ENCODE measurements at regions not wholly inside any gene's neighbourhood (a gene's known extent, or its start where the extent isn't known, plus 50 kb on each side); places are given as distances from the start of the nearest gene placed in this dataset.

DNA sequence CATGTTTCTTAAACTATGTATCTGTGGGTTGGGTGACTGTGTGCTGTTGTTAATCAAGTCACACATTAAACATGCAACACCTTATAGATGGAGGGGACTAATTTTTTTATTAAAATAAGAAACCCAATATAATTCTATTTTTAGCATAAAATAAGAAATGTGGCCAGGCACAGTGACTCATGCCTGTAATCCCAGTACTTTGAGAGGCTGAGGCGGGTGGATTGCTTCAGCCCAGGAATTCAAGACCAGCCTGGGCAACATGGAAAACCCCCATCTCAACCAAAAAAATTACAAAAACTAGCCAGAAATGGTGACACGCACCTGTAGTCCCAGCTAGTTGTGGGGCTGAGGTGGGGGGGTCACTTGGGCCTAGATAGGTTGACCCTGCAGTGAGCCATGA lies 1021.0 kb downstream of the EPHA3 start:
- H3K4me1 ChIP-seq (ENCODE audit: control insufficient read depth, insufficient read depth, low read length) = no peaks in the 10 kb centered on the region
- H3K27ac ChIP-seq (ENCODE audit: extremely low read depth, low read depth, low read length) = no peak overlapping the region
- H3K36me3 ChIP-seq (ENCODE audit: control insufficient read depth in 2 of 2, insufficient read depth in 1 of 2, low read length in 2 of 2) = no peaks in the 10 kb centered on the region
- no peak for TF ChIP-seq ZNF155 (tag by site-specific recombination; IDR thresholded peaks at IDR 0.05)
- TF ChIP-seq ZNF548 (tag by site-specific recombination; IDR thresholded peaks at IDR 0.05) = no peak
- TF ChIP-seq ZNF121 (tag by site-specific recombination; IDR thresholded peaks at IDR 0.05) = no peak
- no peak for TF ChIP-seq ZBTB6 (tag by site-specific recombination; IDR thresholded peaks at IDR 0.05)
- TF ChIP-seq, protein P1, sequence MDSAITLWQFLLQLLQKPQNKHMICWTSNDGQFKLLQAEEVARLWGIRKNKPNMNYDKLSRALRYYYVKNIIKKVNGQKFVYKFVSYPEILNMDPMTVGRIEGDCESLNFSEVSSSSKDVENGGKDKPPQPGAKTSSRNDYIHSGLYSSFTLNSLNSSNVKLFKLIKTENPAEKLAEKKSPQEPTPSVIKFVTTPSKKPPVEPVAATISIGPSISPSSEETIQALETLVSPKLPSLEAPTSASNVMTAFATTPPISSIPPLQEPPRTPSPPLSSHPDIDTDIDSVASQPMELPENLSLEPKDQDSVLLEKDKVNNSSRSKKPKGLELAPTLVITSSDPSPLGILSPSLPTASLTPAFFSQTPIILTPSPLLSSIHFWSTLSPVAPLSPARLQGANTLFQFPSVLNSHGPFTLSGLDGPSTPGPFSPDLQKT (IDR thresholded peaks at IDR 0.05; ENCODE audit: borderline replicate concordance, low read depth, low read length) = no peak
- no peak for TF ChIP-seq ZNF202 (tag by site-specific recombination; IDR thresholded peaks at IDR 0.05; ENCODE audit: borderline replicate concordance)
- TF ChIP-seq, protein P2, sequence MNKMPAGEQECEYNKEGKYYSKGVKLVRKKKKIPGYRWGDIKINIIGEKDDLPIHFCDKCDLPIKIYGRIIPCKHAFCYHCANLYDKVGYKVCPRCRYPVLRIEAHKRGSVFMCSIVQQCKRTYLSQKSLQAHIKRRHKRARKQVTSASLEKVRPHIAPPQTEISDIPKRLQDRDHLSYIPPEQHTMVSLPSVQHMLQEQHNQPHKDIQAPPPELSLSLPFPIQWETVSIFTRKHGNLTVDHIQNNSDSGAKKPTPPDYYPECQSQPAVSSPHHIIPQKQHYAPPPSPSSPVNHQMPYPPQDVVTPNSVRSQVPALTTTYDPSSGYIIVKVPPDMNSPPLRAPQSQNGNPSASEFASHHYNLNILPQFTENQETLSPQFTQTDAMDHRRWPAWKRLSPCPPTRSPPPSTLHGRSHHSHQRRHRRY (tag by site-specific recombination; IDR thresholded peaks at IDR 0.05) = no peak
- TF ChIP-seq REST (tag by site-specific recombination; IDR thresholded peaks at IDR 0.05) = no peak
- no peak for TF ChIP-seq ZNF19 (tag by site-specific recombination; IDR thresholded peaks at IDR 0.05; ENCODE audit: low read depth)
- no peak for TF ChIP-seq ZNF175 (tag by site-specific recombination; IDR thresholded peaks at IDR 0.05)
- no peak for TF ChIP-seq PATZ1 (tag by site-specific recombination; IDR thresholded peaks at IDR 0.05)
- TF ChIP-seq, protein P3, sequence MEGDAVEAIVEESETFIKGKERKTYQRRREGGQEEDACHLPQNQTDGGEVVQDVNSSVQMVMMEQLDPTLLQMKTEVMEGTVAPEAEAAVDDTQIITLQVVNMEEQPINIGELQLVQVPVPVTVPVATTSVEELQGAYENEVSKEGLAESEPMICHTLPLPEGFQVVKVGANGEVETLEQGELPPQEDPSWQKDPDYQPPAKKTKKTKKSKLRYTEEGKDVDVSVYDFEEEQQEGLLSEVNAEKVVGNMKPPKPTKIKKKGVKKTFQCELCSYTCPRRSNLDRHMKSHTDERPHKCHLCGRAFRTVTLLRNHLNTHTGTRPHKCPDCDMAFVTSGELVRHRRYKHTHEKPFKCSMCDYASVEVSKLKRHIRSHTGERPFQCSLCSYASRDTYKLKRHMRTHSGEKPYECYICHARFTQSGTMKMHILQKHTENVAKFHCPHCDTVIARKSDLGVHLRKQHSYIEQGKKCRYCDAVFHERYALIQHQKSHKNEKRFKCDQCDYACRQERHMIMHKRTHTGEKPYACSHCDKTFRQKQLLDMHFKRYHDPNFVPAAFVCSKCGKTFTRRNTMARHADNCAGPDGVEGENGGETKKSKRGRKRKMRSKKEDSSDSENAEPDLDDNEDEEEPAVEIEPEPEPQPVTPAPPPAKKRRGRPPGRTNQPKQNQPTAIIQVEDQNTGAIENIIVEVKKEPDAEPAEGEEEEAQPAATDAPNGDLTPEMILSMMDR (tag by site-specific recombination; IDR thresholded peaks at IDR 0.05) = no peak
- no peak for TF ChIP-seq ZNF514 (tag by site-specific recombination; IDR thresholded peaks at IDR 0.05)
- no peak for TF ChIP-seq ZNF426 (tag by site-specific recombination; IDR thresholded peaks at IDR 0.05)
- TF ChIP-seq KLF7 (tag by site-specific recombination; IDR thresholded peaks at IDR 0.05; ENCODE audit: borderline replicate concordance) = no peak
- TF ChIP-seq ZNF664 (tag by site-specific recombination; IDR thresholded peaks at IDR 0.05) = no peak
- H3K9me3 ChIP-seq (ENCODE audit: control insufficient read depth, insufficient read depth, low read depth, low read length) = no peaks in the 10 kb centered on the region
- H3K4me3 ChIP-seq (ENCODE audit: low read depth, low read length) = no peak overlapping the region
- ChIA-PET CTCF (no interaction called here), POLR2A (no interaction called here)

Measured in HEK293 (cell line).